CD4-positive, alpha-beta T cell (primary cell): ENCODE measurements at regions not wholly inside any gene's neighbourhood (a gene's known extent, or its start where the extent isn't known, plus 50 kb on each side); places are given as distances from the start of the nearest gene placed in this dataset.

Experiments
- ATAC-seq: fragments of 200-7000 bp; cut with Tn5 transposase; one replicate; pipeline ENCODE4 v1.10.0; 2022; ENCODE audit warnings: mild to moderate bottlenecking; ENCODE audit not compliant: poor library complexity
- CTCF ChIA-PET: fragments of 350-600 bp; sonication (Branson Sonifier 250); formaldehyde crosslinking; loops from one replicate; lab custom pipeline; 2021; ENCODE audit warnings: antibody characterized with exemption, inconsistent platforms; lab: Charles Lee
- POLR2A ChIA-PET: fragments of 350-600 bp; sonication (Branson Sonifier 250); formaldehyde crosslinking; loops from one replicate; lab custom pipeline; 2021; ENCODE audit warnings: antibody characterized with exemption, inconsistent platforms; lab: Charles Lee
- DNase-seq, 14 experiments: peaks; one replicate each; pipeline ENCODE4 v3.0.0-alpha.2; 2013 to 2020; ENCODE audit warnings: mixed read lengths in 2 of 14
- H3K27ac ChIP-seq, 2 donors: one replicate each; pipeline versions ENCODE4 v1.5.1 to v1.7.0; 2013; ENCODE audit warnings: low read length in 2 of 2, low read depth in 1 of 2, mild to moderate bottlenecking in 1 of 2
- H3K27me3 ChIP-seq, 2 experiments: 1 replicate in 1 of 2; 2 replicates in 1 of 2; pipeline versions ENCODE4 v1.6.1 to v1.7.0; 2013; ENCODE audit warnings: low read length in 2 of 2, control low read depth in 1 of 2, mild to moderate bottlenecking in 1 of 2, moderate library complexity in 1 of 2; ENCODE audit not compliant: insufficient read depth in 2 of 2, control insufficient read depth in 1 of 2
- H3K36me3 ChIP-seq: one replicate; pipeline ENCODE4 v1.6.1; 2013; ENCODE audit warnings: low read length, control low read depth; ENCODE audit not compliant: insufficient read depth
- H3K4me1 ChIP-seq: one replicate; pipeline ENCODE4 v1.6.1; 2013; ENCODE audit warnings: low read length, control low read depth; ENCODE audit not compliant: insufficient read depth
- H3K4me3 ChIP-seq: one replicate; pipeline ENCODE4 v1.5.1; 2013; ENCODE audit warnings: mild to moderate bottlenecking, low read length, moderate library complexity
- H3K9me3 ChIP-seq, 2 experiments: 1 replicate in 1 of 2; 2 replicates in 1 of 2; pipeline versions ENCODE4 v1.6.1 to v1.7.0; 2013; ENCODE audit warnings: low read length in 2 of 2, mild to moderate bottlenecking in 2 of 2, control low read depth in 1 of 2, moderate library complexity in 1 of 2; ENCODE audit not compliant: control insufficient read depth in 1 of 2, insufficient read depth in 1 of 2
- H3K27ac Mint-ChIP-seq: one replicate; pipeline ENCODE4 v1.8.0; 2020; ENCODE audit warnings: mixed read lengths
- H3K27me3 Mint-ChIP-seq: one replicate; pipeline ENCODE4 v1.8.0; 2021; ENCODE audit warnings: mixed read lengths
- H3K36me3 Mint-ChIP-seq: one replicate; pipeline ENCODE4 v1.8.0; 2021; ENCODE audit warnings: low read depth, mixed read lengths
- H3K4me1 Mint-ChIP-seq: one replicate; pipeline ENCODE4 v1.8.0; 2021; ENCODE audit warnings: low read depth, mixed read lengths
- H3K4me3 Mint-ChIP-seq: one replicate; pipeline ENCODE4 v1.8.0; 2020; ENCODE audit warnings: mild to moderate bottlenecking, mixed read lengths
- H3K9me3 Mint-ChIP-seq: one replicate; pipeline ENCODE4 v1.8.0; 2020; ENCODE audit warnings: mixed read lengths
- intact Hi-C, 2 experiments: fragments of 100-400 bp; cut with DNase I in 1 of 2; cut with micrococcal nuclease in 1 of 2; formaldehyde crosslinking; loops; one replicate each; pipeline versions ENCODE4 v1.15.1 to v1.9.0; 2023 to 2025; cut with DNase I, micrococcal nuclease
- TF ChIP-seq, protein P1 (sequence below): fragments of 200-600 bp; IDR thresholded peaks from one replicate; pipeline ENCODE4 v1.8.0; 2022; ENCODE audit warnings: antibody characterized with exemption, mild to moderate bottlenecking

DNA sequence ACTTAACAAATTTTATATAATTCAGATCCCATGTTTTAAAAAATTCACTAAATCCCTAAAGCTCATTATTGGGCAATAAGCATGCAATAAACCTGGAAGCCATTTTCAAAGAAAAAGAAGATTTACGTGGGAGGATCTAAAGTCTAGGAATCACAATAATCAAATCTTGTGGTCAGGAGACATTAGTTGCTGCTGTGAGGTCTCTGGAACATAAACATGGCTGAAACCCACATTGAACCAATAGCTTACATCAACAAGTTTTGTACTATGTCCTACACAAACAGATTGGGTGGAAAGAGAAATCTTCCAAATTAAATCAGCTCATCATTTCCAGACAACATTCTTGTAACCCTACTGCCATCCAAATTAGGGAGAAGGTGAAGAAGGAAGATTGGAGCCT is 121.9 kb upstream of the EPHA3 start:
- no peaks in the 10 kb centered on the region for H3K4me1 Mint-ChIP-seq
- no peaks in the 10 kb centered on the region for H3K36me3 Mint-ChIP-seq
- no peaks in the 10 kb centered on the region for H3K27me3 ChIP-seq
- H3K4me3 ChIP-seq = no peak overlapping the region
- no peaks in the 10 kb centered on the region for H3K4me1 ChIP-seq
- ChIA-PET CTCF (no interaction called here), POLR2A (no interaction called here)
- H3K27ac Mint-ChIP-seq = no peak overlapping the region
- H3K9me3 Mint-ChIP-seq = no peaks in the 10 kb centered on the region
- no peaks in the 10 kb centered on the region for H3K27me3 Mint-ChIP-seq
- TF ChIP-seq, protein P1, sequence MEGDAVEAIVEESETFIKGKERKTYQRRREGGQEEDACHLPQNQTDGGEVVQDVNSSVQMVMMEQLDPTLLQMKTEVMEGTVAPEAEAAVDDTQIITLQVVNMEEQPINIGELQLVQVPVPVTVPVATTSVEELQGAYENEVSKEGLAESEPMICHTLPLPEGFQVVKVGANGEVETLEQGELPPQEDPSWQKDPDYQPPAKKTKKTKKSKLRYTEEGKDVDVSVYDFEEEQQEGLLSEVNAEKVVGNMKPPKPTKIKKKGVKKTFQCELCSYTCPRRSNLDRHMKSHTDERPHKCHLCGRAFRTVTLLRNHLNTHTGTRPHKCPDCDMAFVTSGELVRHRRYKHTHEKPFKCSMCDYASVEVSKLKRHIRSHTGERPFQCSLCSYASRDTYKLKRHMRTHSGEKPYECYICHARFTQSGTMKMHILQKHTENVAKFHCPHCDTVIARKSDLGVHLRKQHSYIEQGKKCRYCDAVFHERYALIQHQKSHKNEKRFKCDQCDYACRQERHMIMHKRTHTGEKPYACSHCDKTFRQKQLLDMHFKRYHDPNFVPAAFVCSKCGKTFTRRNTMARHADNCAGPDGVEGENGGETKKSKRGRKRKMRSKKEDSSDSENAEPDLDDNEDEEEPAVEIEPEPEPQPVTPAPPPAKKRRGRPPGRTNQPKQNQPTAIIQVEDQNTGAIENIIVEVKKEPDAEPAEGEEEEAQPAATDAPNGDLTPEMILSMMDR = no peak
- H3K9me3 ChIP-seq = peaks cover 0 to 10% of the 10 kb centered on the region in 2 experiments
- intact Hi-C loops = no loop called here
- no peak for DNase-seq
- no peak for ATAC-seq
- no peaks in the 10 kb centered on the region for H3K36me3 ChIP-seq
- no peak overlapping the region for H3K27ac ChIP-seq
- H3K4me3 Mint-ChIP-seq = no peak overlapping the region

DNA sequence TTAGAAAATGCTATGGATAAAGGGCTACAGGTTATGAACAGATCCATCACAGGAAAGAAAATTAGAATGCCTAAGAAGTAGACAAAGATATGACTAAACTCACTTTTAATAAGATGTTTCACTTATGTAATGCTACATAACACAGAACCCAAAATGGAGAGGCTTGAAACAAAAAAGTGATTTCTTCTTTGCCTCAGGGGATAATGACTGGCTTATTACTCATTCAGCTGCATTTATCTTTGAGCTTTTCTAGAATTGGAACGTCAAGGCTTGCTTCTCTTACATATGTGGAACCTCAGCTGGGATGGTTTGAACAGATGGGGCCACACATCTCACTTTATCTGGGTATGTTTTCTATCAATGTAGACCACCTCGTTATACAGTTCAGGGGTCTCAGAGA is 120.6 kb upstream of the EPHA3 start:
- TF ChIP-seq, protein P1 = no peak
- DNase-seq (no peak), ATAC-seq (no peak)
- no peak overlapping the region for H3K4me3 ChIP-seq
- H3K4me1 ChIP-seq = no peaks in the 10 kb centered on the region
- Mint-ChIP-seq H3K4me1 (no peaks in the 10 kb centered on the region), H3K27me3 (no peaks in the 10 kb centered on the region), H3K36me3 (no peaks in the 10 kb centered on the region), H3K27ac (no peak overlapping the region), H3K4me3 (no peak overlapping the region), H3K9me3 (no peaks in the 10 kb centered on the region)
- H3K27me3 ChIP-seq = no peaks in the 10 kb centered on the region
- POLR2A ChIA-PET = no interaction called here
- H3K9me3 ChIP-seq = peaks cover 0 to 13% of the 10 kb centered on the region in 2 experiments
- H3K27ac ChIP-seq = no peak overlapping the region
- intact Hi-C loops = no loop called here
- CTCF ChIA-PET = no interaction called here
- H3K36me3 ChIP-seq = no peaks in the 10 kb centered on the region

DNA sequence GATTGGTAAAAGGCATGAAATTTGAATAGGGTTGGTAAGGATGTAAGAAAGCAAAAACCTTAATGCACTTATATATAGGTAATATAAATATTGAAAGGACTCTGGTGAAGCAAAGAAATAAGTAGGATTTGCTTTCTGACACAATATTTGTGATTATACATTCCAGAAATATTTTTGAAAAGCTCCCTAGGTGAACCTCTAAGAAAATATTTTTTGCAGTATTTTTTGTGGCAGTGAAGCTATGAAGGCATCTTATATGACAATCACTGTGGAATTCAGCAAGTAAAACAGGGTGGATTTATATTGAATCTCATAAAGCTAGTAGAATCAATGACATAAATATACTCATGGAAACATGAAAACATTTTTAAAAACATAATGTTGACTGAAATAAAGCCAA is 119.6 kb upstream of the EPHA3 start:
- intact Hi-C loops = no loop called here
- TF ChIP-seq, protein P1 = no peak
- H3K4me1 ChIP-seq = no peaks in the 10 kb centered on the region
- H3K36me3 ChIP-seq = no peaks in the 10 kb centered on the region
- no peak overlapping the region for H3K4me3 ChIP-seq
- no peaks in the 10 kb centered on the region for H3K4me1 Mint-ChIP-seq
- no peak for ATAC-seq
- no peaks in the 10 kb centered on the region for H3K9me3 Mint-ChIP-seq
- H3K9me3 ChIP-seq = peaks cover 0 to 13% of the 10 kb centered on the region in 2 experiments
- no peak overlapping the region for H3K27ac Mint-ChIP-seq
- no peak overlapping the region for H3K4me3 Mint-ChIP-seq
- POLR2A ChIA-PET = no interaction called here
- no peak overlapping the region for H3K27ac ChIP-seq
- no peaks in the 10 kb centered on the region for H3K27me3 ChIP-seq
- CTCF ChIA-PET = no interaction called here
- no peaks in the 10 kb centered on the region for H3K36me3 Mint-ChIP-seq
- DNase-seq = no peak
- no peaks in the 10 kb centered on the region for H3K27me3 Mint-ChIP-seq
